Endothelial cell of umbilical vein (primary cell): ENCODE measurements at regions not wholly inside any gene's neighbourhood (a gene's known extent, or its start where the extent isn't known, plus 50 kb on each side); places are given as distances from the start of the nearest gene placed in this dataset.

Source experiments
- CTCF ChIP-seq, 2 donors: IDR thresholded peaks; 1 replicate in 1 of 2; 2 replicates in 1 of 2; pipeline ENCODE4 v1.5.1; 2011; ENCODE audit warnings: low read length in 2 of 2, mild to moderate bottlenecking in 2 of 2, moderate library complexity in 2 of 2, control low read depth in 1 of 2, inconsistent platforms in 1 of 2, low read depth in 1 of 2; ENCODE audit not compliant: insufficient read depth in 1 of 2; ENCODE audit errors: extremely low read depth in 1 of 2
- MAX ChIP-seq: IDR thresholded peaks from 2 replicates; pipeline ENCODE4 v1.6.1; 2011; ENCODE audit not compliant: insufficient read depth, insufficient read length
- POLR2AphosphoS5 ChIP-seq: IDR thresholded peaks from 2 replicates; pipeline ENCODE4 v1.6.1; 2012; ENCODE audit warnings: low read depth, mild to moderate bottlenecking, control low read depth, low read length, moderate library complexity; ENCODE audit not compliant: insufficient read depth

- no peak for TF ChIP-seq POLR2AphosphoS5
- TF ChIP-seq MAX = no peak
- no peak for TF ChIP-seq CTCF (IDR thresholded peaks at IDR 0.05; ENCODE audit: extremely low read depth in 1 of 2, insufficient read depth in 1 of 2, low read depth in 1 of 2, low read length in 2 of 2)
These were observed 539.1 kb upstream of the BRINP3 start for GRCh38 chr1:191016765-191017164.
